GM18867 (cell line): ENCODE measurements at regions not wholly inside any gene's neighbourhood (a gene's known extent, or its start where the extent isn't known, plus 50 kb on each side); places are given as distances from the start of the nearest gene placed in this dataset.

Experiments
- ATAC-seq: cut with Tn5 transposase; IDR thresholded peaks from one replicate; pipeline ENCODE4 v1.9.1; 2021; ENCODE audit warnings: mild to moderate bottlenecking, moderate library complexity; ENCODE audit not compliant: unreplicated experiment

DNA sequence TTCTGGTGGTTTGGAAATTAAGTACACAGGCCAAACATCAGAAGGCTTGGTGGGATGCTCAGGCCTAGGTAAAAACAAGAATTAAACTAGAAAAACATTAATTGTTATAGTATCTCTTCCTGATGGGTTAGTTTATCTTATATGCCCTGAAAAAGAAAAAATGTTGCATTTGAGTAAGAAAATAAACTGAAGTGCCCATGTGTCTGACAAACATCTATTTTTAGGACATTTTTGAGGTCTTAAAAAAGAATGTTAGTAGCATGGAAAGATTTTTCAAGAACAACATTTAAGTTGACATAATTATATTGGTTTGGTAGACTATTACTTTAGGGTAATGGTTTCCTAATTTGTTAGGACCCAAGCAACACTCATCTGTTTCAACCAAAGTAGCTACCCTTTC is 140.1 kb upstream of the RND3 start:
- no peak for ATAC-seq

DNA sequence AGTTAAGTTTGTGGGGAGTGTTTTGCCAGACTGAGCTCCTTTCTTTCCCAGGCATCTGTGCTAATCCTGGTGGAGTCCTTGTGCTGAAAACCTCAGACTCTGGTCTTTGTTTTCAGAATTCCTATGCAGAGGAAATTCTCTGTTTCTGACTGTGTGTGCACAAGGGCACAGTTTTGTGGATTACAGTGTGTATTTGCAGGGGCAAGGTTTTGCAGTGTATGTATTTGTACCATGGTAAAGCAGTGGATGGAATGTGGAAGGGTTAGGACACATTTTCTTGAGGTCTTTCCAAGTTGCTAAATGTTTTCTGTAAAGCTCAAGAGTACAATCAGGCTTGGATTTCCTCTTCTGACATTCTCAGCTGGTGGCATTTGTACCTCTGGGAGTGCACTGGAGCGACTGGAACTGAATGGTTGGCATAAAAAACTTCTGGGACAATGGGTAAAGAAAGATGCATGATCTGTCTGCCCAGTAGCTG is 139.5 kb upstream of the RND3 start:
- no peak for ATAC-seq

DNA sequence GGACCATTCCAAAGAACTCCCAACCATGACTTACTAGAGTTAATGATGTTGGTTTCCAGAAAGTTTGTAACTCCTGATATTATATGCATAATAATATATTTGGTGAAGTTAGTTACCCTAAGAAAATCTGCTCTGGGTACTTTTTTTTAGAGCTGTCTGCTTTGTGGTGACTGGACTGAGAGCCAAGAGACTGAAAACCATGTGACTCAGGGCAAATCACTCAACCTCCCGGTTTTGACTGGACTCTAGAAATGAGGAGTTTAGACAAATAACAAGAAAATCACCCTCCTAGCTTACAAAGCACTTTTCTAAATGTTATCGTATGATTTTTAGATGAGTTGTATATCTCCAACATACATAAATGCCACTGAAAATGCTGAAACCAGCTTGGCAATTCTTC is 138.3 kb upstream of the RND3 start:
- no peak for ATAC-seq

DNA sequence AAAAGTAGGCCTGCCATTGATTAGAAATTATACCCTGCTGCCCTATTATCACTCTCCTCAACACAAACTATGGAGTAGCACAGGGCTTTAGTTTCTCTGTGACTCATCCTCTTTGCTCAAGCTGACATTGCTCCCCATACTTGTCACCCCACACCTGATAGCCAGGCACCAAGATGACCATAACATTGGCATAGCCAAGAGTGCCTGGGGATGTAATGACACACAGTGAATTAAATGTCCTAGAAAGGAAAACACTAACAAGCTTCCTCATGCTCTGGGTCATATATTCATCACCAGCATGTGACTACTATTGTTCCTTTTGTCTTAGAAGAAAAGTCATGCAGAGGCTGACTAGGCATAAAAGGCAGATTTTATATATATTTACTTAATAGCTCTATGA is 137.8 kb upstream of the RND3 start:
- no peak for ATAC-seq

DNA sequence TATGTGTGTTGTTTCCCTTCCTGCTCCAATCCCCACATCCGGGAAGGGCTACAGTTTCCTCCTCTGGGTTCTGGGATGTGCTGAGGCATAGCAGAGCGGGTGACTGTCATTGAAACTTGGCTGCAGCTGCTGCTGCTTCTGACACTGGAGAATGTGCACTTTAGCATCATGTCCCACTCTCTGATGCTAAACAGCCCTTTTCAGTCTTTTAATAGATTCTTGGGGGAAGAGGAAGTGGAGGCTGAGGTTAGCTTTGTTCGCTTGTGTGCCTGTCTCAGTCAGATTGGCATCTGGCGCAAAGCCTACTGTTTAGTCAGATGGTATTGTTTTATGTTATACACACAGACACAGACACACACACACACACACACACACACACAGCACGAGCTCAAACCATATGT is 136.5 kb upstream of the RND3 start:
- ATAC-seq = peak; percentile 67

DNA sequence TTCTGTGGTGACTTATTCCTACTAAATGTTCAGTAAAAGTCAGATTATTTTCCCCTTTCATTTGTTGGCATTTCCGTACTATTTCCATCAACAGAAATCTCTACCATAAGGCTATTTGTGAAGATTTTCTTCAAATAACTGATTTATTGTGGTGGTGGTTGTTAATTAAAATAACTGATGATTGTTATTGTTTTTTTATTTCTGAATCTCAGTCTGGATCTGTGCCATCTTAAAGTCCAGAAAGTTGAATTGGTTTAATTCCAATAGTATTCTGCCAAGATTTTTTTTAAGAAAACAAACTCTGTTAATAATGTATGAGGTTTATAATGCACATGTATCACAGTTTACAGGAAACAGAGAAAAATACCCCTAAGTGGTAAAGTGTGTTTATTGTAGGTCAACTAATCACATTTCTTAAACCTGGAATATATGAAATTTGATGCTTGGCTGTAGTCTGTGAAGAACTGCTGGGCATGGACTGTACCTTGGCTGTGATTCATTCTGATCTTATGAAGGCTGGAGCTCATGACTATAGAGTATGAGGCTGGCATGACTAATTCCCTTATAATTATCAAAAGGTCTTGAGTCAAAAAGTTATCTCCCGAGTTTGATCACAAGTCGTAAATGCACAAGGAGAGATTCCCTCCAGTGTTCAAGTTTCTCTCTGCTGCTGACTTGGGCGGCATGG is 134.2 kb upstream of the RND3 start:
- no peak for ATAC-seq

DNA sequence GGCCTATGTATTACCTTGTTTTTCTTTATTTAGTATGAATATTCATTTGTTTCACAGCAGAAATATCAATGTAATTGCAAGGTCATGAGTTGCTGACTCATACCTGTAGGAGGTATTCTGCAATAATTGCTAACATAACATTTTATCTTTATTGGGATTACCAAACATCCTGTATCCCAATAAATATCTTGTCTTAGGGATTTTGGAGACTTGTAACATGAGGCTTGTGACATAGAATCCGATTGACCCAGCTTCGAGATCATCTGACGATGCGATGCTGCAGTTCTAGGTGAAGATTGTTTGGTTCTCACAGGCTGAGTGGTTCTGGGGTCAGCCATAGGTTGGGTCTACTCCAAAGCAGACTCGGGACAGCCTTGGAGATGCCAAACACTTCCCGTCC is 133.4 kb upstream of the RND3 start:
- no peak for ATAC-seq

DNA sequence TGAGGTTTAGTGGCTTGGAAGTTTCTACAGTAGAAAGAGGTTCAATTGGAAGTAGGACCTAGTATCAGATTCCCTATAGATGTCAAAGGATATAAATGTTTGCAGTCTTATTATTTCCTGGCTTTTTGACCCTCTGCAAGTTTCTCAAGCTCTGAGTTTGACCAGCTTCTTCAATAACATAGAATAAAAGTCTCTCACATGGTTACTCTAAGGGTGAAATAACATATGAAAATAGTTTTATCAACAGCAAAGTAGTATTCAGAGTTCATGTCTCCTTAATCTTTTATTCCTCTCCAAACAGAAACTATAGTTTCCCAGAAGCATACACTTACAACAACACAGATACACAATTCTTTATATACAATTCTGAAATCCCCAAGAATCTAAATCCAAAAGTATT is 132.9 kb upstream of the RND3 start:
- no peak for ATAC-seq

DNA sequence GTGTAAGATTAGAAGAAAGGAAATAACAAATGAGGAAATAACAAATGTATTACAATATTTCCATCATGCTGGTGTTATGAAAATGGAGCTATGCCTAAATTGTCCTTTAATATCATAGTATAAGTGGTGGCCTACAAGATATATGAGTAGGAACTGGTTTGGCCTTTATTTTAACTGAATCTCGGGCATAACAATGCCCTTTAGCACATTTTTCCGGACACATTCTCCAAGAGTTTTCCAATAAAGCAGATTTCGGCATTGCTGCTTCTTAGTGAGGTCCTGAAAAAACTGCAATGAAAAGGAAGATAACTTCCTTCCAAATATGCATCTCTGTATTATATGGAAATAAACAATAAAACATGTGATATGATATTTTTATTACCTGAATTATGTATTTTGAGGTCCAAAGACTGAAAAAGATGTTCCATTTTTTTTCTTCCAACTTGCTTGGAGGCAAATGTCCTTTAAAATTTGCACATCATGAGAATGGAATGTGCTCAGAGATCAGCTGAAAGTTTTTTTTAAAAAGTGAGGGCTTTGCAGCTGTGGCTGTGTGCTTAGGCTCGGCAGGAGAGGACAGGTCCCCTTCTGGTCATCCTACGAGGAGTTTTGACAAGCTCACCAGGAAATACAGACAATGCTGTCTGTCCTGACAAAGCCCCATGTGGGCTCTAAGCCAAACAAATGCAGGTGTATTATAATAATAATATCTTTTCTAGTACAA is 132.3 kb upstream of the RND3 start:
- no peak for ATAC-seq

DNA sequence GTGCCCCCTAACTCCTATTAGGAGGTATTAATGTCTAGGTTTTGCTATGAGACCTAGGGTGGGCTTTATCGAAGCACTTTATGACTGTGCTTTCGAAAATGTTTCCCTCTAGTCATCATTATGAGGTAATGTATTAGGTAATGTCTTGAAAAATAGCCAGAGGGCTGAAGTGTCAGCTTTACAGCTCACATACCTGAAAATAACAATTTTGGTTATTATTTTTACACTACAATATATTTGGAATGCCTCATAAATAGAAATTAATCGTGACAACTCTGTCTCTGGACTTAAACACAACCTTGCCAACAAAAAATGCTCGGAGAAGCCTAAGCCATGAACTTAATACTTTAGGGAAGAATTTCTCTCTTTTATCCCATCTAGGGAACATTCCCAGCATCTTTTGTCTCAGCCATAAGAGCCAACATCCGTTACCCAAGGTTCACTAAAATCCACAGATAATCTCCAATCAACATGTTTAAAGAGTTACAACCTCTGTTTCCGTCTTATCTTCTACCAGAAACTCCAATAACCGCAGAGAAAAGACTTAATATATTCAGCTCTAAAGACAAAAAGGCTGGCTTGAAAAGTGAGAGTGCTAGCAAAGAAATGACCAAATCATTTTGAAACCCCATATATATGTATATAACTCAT is 130.9 kb upstream of the RND3 start:
- ATAC-seq = no peak

DNA sequence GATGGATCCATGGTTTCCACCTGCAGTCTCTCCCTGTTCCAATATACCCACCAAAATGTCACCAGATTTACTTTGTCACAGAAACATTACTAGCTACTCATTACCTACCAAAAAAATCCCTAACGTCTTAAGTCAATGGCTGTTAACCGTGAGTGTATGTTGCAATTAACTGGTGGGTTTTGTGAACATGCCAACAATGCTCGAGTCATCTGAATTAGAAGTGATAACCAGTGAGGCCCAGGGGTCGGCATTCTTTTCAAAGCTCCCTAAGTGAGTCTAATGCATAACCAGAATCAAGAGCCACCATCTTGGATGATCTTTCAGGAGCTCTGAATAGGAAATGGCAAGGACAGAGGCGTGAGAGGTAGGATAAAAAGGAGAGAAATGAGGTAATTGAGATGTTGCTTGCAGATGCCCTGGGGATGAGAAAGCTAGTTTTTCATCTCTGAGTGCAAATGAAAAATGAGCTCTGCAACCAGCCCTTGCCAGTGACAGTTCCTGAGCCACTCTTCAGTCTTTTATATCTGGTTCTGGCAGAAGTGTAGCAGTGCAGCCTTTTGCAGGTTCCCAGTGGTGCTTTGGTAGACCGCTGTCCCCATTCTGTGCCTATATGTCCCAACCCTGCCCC is 130.0 kb upstream of the RND3 start:
- no peak for ATAC-seq

DNA sequence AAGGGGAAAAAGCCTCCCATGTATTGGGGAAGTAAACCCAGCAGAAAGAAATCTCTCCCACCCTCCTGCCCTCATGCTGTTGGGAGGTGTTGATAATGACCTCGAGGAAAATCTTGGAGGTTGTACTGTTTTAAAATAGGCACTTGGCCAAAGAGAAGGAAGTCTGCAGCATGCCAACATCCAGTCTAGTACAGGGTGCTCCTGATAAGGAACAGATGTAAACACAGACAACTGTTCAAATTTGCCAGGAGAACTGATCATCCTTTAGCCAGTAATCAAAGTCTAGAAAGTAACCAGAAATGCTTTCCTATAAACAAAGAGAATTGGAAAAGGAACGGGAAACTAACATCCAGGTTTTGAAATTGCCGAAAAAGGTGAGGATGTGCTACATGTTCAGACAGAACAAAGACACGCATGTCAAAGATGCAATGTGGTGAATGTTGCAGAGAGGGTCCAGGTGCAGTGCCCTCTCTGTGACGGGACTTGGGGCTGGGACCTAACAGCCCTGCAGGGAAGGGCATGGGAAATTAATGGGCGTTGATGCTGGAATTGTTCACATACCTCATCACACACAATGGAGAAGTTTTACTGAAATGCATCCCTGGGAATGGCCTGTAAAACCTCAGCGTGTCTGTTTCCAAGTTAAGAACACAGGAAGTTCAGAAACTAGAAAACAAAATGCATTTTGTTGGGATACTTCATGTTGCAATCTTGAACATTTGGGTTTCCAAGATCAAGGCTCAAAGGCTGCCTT is 125.7 kb upstream of the RND3 start:
- no peak for ATAC-seq

DNA sequence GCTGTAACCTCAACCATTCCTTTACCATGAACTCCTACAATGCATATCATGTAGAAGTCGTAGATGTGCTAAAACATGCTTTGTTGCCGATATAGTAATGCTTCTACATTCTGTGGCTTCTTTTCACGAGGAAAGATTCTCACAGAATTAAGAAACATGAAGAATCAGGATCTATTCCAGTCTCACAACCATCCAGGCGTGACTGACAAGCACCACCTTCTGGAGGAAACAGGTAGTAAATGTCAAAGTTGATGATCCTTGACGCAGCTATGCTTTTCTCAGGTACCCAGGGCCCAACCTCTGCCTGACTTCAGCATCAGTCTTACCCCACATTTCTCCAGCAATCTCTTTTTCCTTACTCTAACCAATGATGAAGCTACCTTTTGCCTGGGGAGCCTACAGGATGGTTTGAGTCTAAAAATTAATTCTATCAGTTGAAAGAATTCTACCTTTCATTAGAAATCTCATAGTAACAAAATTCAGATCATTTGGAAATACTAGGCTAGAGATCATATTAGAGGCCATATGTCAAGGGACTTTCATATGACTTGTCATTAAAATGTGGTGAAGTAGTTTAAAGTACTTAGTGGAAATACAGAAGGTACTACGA is 123.3 kb upstream of the RND3 start:
- peak; percentile 88 for ATAC-seq

DNA sequence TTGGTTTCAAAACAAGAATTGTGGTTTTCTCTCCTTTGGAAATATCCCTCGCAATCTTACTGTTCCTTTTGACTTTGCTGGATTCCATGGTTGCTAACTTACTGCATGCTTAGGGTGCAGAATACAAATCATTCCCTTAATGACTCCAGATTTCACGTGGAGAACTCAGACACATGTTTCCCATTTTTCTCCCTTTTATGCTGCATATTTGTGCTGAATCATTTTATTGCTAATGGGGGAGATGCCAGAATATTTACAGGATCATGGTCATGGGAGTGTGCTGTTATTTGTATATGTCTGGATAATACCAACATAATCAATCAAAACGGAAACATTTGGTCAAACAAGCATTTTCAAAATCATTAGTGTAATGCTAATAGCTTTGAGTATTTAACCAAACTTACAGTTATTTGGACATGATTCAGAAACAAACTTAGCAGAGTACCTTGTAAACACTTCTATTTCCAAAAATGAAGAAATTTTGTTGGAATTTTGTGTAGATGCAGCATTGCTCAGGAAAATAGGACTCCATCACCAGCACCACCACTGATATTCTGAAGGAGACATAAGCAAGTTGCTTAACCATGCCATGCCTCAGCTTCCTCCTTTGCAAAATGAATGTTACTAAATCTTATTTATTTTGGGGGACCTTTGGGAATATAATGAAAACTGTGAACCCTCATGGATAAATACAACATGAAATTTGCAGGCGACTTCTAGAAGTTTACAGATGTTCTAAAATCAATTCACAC is 122.5 kb upstream of the RND3 start:
- ATAC-seq = no peak

DNA sequence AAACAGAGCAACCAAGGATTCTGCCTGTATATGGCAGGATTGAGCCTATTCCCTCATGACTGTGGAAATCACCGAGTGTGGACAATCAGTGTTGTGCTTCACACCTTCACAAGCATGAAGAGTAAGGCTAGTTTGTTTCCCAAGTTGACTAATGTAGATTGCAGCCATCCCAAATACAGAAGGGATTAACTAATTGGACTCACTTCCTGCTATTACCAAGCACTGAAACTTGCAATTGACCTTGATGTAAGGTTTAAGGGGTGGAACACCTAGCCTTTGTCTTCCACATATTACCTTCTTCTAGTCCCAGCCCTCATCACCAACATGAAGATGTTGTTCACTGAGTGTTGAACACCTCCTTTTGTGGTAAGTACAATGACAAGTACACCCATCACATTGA is 120.9 kb upstream of the RND3 start:
- no peak for ATAC-seq

DNA sequence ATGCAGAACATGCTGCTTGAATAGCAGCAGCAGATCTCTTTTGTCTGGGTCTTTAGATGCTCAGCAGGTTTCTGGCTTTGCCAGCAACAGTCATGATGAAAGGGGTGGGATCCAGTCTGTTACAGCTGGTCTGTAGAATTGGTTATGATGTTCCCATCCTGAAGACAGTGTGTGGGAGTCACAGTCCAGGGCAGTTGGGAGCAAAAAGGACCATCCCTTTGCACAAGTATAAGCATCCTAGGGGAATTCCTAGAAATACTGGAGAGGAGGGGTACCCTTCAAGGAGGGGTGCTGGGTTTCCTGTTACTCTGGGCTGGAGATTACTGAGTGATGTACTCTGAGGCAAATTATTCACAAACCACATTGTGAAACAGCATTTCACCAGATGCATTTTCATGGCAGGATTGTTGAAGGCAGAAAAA is 119.9 kb upstream of the RND3 start:
- ATAC-seq = no peak

DNA sequence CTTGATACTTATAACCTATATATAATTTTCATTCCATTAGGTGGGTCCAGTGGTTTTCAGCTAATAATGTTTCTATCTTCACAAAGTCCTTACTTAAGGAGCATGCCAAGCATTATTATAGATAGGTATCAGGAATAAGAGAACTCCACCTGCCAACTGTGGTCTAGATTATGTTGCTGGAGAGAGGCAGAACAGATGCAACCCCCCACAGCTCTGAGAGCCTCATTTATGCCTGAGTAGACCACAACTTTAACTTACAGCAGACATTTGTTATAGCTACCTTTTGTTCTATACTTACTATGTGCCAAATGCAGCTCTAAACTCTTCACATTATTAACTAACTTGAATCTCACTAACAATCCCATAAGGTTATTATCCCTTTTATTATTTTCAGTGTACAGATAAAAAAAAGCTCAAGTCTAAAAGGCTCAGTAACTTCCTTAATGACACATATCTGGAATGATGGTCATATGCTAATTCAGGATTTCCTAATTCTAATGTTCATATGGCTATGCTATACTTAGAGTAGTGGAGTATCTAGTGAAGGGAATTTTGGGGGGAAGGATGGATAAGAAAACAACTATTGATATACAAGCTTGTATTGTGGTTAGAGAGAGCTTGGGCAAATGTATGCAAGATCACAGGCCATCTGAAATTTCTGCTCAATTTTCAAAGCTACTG is 119.1 kb upstream of the RND3 start:
- ATAC-seq = no peak

DNA sequence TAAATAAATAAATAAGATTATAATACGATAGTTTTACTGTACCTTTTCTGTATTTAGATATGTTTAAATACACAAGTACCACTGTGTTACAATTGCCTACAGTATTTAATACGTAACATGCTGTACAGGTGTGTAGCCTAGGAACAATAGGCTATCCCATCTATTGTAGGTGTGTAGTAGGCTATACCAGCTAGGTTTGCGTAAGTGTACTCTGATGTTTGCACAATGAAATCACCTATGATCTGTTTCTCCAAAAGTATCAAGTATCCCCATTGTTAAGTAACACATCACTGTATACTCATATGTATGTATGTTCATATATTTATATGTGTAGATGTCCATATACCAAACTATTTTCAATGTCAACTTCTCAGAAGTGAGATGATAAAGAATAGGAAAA is 118.2 kb upstream of the RND3 start:
- no peak for ATAC-seq
